ENCODE measurements at regions not wholly inside any gene's neighbourhood (a gene's known extent, or its start where the extent isn't known, plus 50 kb on each side); places are given as distances from the start of the nearest gene placed in this dataset.

DNA sequence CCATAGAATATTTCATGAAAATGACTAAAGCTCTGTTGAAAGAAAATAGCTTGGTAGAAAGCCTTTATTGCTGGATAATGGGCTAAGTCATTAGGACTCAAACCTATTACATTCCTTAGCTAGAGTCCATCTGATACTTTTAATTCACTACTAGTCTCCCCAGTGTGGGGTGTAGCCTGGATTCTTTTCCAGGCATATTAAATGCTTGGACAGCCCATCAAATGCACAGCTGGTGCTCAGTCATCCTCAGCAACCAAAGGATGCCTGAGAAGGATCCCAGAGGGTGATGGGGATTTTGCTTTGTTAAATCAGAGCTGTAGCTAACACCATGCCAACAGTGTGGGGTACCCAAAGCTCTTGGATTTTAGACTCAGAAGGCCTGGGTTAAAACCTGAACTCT is 153.5 kb downstream of the DLEU7 start:
- no peak for DNase-seq
- intact Hi-C loops (cut with DNase I): loop anchor here in 1 of 10 donors (10.0 kb wide), 2 partner anchors 105 to 225 kb away; no protein-coding TSS in a partner anchor
- no peak for ATAC-seq
- no peak for TF ChIP-seq CTCF (IDR thresholded peaks at IDR 0.05)
- TF ChIP-seq POLR2A (IDR thresholded peaks at IDR 0.05): no peak
- Histone ChIP-seq H3K9me3 (no peaks in the 10 kb centered on the region), H3K27me3 (no peaks in the 10 kb centered on the region), H3K27ac (peak overlapping the region in 1 of 12 donors; percentile 82), H3K36me3 (no peaks in the 10 kb centered on the region), H3K4me3 (no peak overlapping the region), H3K4me1 (peaks cover 7 to 66% (median 53%) of the 10 kb centered on the region in 12 donors)

GRCh38 chr13:50691176-50691680 is 152.3 kb downstream of the DLEU7 start:
- intact Hi-C loops (cut with DNase I): loop anchor here in 1 of 10 donors (10.0 kb wide), 2 partner anchors 104 to 224 kb away; no protein-coding TSS in a partner anchor
- H3K9me3 ChIP-seq: no peaks in the 10 kb centered on the region
- H3K4me3 ChIP-seq: no peak overlapping the region
- DNase-seq: no peak
- H3K36me3 ChIP-seq: no peaks in the 10 kb centered on the region
- TF ChIP-seq CTCF (IDR thresholded peaks at IDR 0.05): no peak
- TF ChIP-seq POLR2A (IDR thresholded peaks at IDR 0.05): no peak
- H3K4me1 ChIP-seq: peaks cover 3 to 54% (median 41%) of the 10 kb centered on the region in 12 donors
- WGBS, 4 donors: 35 to 47% (median 37%) methylated on average over 3 of the region's 3 CpGs
- H3K27ac ChIP-seq: peak overlapping the region in 11 of 12 donors; percentile 34 to 82 (median 59)
- H3K27me3 ChIP-seq: no peaks in the 10 kb centered on the region
- no peak for ATAC-seq

- Histone ChIP-seq H3K36me3 (no peaks in the 10 kb centered on the region), H3K27me3 (no peaks in the 10 kb centered on the region), H3K9me3 (no peaks in the 10 kb centered on the region), H3K27ac (peak overlapping the region in 11 of 12 donors; percentile 34 to 82 (median 59)), H3K4me3 (no peak overlapping the region), H3K4me1 (peaks cover 3 to 53% (median 36%) of the 10 kb centered on the region in 12 donors)
- intact Hi-C loops (cut with DNase I): loop anchor here in 1 of 10 donors (10.0 kb wide), 2 partner anchors 103 to 223 kb away; no protein-coding TSS in a partner anchor
- DNase-seq (no peak), ATAC-seq (no peak)
- TF ChIP-seq POLR2A (IDR thresholded peaks at IDR 0.05): no peak
- no peak for TF ChIP-seq CTCF (IDR thresholded peaks at IDR 0.05)
- 52 to 61% (median 58%) methylated on average over 7 of the region's 7 CpGs for WGBS, 4 donors
These were observed 151.7 kb downstream of the DLEU7 start for GRCh38 chr13:50691681-50692263.

DNA sequence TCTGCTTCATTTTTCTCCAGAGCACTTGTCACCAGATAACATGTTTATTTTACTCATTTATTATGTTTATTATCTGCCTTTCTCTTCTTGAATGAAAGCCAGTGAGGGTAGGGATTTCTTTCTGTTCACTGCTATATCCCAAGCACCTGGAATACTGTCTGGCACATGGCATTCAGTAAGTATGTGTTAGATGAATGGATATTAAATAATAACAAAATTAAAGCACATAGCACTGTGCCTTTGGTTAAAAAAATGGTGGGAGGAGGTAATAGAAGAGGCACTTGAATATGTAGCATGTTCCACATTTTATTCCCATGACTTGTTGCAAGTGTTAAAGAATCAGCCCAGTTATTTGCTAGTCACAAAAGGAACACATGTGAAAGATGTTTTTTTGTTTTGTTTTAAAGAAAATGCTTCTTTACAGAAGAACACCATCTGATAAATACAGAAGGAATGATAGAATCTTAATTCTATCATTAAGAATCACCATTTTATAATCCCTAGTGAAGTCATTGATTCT is 151.0 kb downstream of the DLEU7 start:
- Histone ChIP-seq H3K27ac (peak overlapping the region in 10 of 12 donors; percentile 31 to 82 (median 70)), H3K36me3 (no peaks in the 10 kb centered on the region), H3K4me3 (no peak overlapping the region), H3K27me3 (no peaks in the 10 kb centered on the region), H3K9me3 (no peaks in the 10 kb centered on the region), H3K4me1 (peaks cover 3 to 58% (median 37%) of the 10 kb centered on the region in 12 donors)
- no peak for DNase-seq
- intact Hi-C loops (cut with DNase I): loop anchor here in 1 of 10 donors (10.0 kb wide), 2 partner anchors 102 to 222 kb away; no protein-coding TSS in a partner anchor
- TF ChIP-seq CTCF (IDR thresholded peaks at IDR 0.05): no peak
- TF ChIP-seq POLR2A (IDR thresholded peaks at IDR 0.05): no peak
- ATAC-seq: no peak

All from heart left ventricle (tissue), 16 donors.